ENCODE measurements at regions not wholly inside any gene's neighbourhood (a gene's known extent, or its start where the extent isn't known, plus 50 kb on each side); places are given as distances from the start of the nearest gene placed in this dataset.
"Not testable (repeated sequence)": the region's sequence is repeated elsewhere in the genome, so short reads cannot be mapped to it uniquely, and the experiment has no call there.

DNA sequence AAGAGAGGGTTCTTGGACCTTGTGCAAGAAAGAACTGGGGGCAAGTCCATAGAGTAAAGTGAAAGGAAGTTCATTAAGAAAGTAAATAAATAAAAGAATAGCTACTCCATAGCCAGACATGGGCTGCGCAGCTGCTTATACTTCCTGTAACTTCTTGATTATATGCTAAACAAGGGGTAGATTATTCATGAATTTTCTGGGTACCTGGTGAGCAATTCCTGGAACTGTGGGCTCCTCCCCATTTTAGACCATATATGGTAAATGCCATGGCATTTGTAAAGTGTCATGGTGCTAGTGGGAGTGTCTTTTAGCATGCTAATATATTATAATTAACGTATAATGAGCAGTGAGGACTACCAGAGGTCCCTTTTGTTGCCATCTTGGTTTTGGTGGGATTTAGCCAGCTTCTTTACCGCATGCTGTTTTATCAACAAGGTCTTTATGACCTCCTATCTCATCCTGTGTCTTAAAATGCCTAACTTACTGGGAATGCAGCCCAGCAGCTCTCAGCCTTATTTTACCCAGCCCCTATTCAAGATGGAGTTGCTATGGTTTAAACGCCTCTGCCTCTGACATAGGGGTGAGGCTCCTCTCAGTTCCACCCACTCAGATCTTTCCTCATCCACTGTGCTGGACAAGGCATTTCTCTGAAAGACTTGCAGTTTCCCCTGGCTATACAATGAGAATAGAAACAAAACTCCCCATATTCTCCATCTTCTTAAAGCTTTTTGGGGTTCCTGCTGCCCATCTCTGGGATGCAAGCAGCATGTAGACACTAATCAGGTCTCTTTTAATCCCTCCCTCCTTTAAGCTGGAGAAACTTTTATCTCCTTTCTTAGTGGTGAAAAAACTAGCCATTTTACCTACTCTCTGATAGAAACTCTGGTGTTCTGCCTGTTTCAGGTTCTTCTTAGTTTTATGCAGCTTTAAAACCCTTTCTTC, 91.2 kb downstream of the ARRDC3 start:
- DNase-seq = no peak
- Histone ChIP-seq H3K27me3 (no peaks in the 10 kb centered on the region), H3K4me1 (no peaks in the 10 kb centered on the region), H3K36me3 (ENCODE audit: low read depth, missing control alignments) (no peaks in the 10 kb centered on the region), H3K9me3 (no peaks in the 10 kb centered on the region), H3K27ac (no peak overlapping the region), H3K4me3 (no peak overlapping the region)
- TF ChIP-seq, protein P1, sequence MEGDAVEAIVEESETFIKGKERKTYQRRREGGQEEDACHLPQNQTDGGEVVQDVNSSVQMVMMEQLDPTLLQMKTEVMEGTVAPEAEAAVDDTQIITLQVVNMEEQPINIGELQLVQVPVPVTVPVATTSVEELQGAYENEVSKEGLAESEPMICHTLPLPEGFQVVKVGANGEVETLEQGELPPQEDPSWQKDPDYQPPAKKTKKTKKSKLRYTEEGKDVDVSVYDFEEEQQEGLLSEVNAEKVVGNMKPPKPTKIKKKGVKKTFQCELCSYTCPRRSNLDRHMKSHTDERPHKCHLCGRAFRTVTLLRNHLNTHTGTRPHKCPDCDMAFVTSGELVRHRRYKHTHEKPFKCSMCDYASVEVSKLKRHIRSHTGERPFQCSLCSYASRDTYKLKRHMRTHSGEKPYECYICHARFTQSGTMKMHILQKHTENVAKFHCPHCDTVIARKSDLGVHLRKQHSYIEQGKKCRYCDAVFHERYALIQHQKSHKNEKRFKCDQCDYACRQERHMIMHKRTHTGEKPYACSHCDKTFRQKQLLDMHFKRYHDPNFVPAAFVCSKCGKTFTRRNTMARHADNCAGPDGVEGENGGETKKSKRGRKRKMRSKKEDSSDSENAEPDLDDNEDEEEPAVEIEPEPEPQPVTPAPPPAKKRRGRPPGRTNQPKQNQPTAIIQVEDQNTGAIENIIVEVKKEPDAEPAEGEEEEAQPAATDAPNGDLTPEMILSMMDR (IDR thresholded peaks at IDR 0.05) = no peak
- no peak for TF ChIP-seq POLR2A (IDR thresholded peaks at IDR 0.05)
- intact Hi-C loops (cut with DNase I; ENCODE audit: low total_unique reads) = no loop called here
- 88 to 89% methylated on average over 4 of the region's 4 CpGs for WGBS, 2 donors

DNA sequence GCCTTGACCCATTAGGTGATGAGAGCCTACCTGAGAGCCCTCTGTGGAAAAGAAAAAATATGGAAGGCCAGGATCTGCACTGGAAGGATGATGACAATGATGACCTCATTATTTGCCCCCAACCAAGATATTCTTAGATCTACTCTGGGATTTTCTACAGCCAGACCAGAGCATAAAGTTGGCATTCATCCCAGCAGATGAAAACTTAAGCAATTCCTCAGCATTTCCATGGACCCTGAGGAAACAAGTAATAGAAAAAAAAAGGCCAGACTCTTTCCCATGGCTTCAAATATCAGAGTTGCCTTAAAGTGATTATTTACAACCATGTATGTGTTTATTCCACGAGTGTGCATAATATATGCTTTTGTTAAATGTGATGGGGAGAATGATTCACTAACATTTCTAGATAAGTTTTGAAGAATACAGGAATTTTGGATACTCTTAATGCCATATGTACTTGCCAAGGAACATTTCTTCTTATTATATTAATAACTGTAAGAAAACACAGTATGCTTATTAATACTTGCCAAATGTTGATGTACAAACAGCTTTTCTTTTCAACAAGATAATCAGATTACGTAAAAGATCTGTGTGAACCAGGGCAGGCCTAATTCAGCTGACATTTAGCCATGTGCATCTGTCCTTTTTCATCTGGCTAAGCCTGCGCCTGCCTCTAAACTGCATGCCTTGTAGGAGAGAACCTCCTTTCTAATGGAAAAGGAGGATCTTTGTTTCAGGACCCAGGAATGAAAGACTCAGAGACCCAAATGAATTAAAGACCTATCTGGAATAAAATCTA, 94.8 kb downstream of the ARRDC3 start:
- Histone ChIP-seq H3K9me3 (no peaks in the 10 kb centered on the region), H3K4me1 (no peaks in the 10 kb centered on the region), H3K36me3 (ENCODE audit: low read depth, missing control alignments) (no peaks in the 10 kb centered on the region), H3K4me3 (no peak overlapping the region), H3K27me3 (no peaks in the 10 kb centered on the region), H3K27ac (no peak overlapping the region)
- DNase-seq = no peak
- TF ChIP-seq, protein P1 (IDR thresholded peaks at IDR 0.05) = no peak
- TF ChIP-seq POLR2A (IDR thresholded peaks at IDR 0.05) = no peak
- intact Hi-C loops (cut with DNase I; ENCODE audit: low total_unique reads) = no loop called here
- WGBS, 2 donors = 60% methylated on average over 3 of the region's 3 CpGs

DNA sequence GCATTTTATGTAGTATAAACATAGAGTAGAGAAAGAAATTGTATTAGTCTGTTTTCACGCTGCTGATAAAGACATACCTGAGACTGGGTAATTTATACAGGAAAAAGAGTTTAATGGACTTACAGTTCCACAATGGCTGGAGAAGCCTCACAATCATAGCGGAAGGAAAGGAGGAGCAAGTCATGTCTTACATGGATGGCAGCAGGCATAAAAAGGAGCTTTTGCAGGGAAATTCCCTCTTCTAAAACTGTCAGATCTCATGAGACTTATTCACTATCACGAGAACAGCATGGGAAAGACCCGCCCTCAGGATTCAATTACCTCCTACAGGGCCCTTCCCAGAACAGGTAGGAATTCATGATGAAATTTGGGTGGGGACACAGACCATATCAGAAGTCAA, 98.1 kb downstream of the ARRDC3 start:
- H3K36me3 ChIP-seq (ENCODE audit: low read depth, missing control alignments); H3K4me1 ChIP-seq; H3K27ac ChIP-seq; H3K4me3 ChIP-seq; H3K27me3 ChIP-seq; DNase-seq; intact Hi-C loops (cut with DNase I; ENCODE audit: low total_unique reads); H3K9me3 ChIP-seq: not testable (repeated sequence)
- WGBS, 2 donors = 95 to 96% methylated on average over 4 of the region's 4 CpGs

DNA sequence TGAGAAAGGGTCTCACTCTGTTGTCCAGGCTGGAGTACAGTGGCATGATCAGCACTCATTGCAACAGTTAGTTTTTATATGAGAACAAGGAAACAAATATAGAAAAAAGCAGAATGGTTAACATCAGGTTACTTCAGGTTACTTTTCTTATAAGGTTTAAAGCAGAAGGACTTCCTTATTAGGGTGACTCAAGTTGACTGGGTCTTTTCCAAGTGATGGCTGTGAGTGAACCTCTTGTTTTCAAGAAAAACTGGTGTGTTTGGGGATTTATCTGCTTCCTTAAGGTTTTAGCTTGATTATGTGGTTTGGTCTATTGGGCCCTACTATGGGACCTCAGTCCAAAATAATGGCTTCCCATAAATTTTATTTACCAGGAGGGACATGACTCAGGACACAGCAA, 99.2 kb downstream of the ARRDC3 start:
- no peak overlapping the region for H3K27ac ChIP-seq
- no peaks in the 10 kb centered on the region for H3K36me3 ChIP-seq (ENCODE audit: low read depth, missing control alignments)
- no peak overlapping the region for H3K4me3 ChIP-seq
- intact Hi-C loops (cut with DNase I; ENCODE audit: low total_unique reads) = no loop called here
- no peaks in the 10 kb centered on the region for H3K27me3 ChIP-seq
- H3K4me1 ChIP-seq = no peaks in the 10 kb centered on the region
- H3K9me3 ChIP-seq = no peaks in the 10 kb centered on the region
- DNase-seq = no peak
- TF ChIP-seq POLR2A (IDR thresholded peaks at IDR 0.05) = no peak
- TF ChIP-seq, protein P1 (IDR thresholded peaks at IDR 0.05) = no peak

DNA sequence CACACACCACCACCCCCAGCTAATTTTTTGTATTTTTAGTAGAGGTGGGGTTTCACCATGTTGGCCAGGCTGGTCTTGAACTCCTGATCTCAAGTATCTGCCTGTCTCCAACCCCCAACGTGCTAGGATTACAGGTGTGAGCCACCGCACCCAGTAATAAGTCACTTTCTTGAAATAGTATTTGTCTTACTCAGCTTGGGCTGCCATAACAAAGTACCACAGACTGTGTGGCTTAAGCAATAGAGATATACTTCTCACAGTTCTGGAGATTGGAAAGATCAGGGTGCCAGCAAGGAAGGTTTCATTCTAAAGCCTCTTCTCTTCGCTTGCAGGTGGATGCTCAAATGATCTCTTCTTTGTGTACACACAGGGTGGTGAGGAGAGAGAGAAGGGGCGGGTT, 99.8 kb downstream of the ARRDC3 start:
- DNase-seq = no peak
- TF ChIP-seq POLR2A (IDR thresholded peaks at IDR 0.05) = no peak
- TF ChIP-seq, protein P1 (IDR thresholded peaks at IDR 0.05) = no peak
- 83 to 87% methylated on average over 4 of the region's 4 CpGs for WGBS, 2 donors
- intact Hi-C loops (cut with DNase I; ENCODE audit: low total_unique reads) = no loop called here
- Histone ChIP-seq H3K27ac (no peak overlapping the region), H3K4me3 (no peak overlapping the region), H3K4me1 (no peaks in the 10 kb centered on the region), H3K36me3 (ENCODE audit: low read depth, missing control alignments) (no peaks in the 10 kb centered on the region), H3K9me3 (no peaks in the 10 kb centered on the region), H3K27me3 (no peaks in the 10 kb centered on the region)
